ACC112 (cell line): ENCODE measurements at regions not wholly inside any gene's neighbourhood (a gene's known extent, or its start where the extent isn't known, plus 50 kb on each side); places are given as distances from the start of the nearest gene placed in this dataset.
"Not testable (repeated sequence)": the region's sequence is repeated elsewhere in the genome, so short reads cannot be mapped to it uniquely, and the experiment has no call there.

Experiments used
- H2AFZ ChIP-seq: fragments of 200-600 bp; sonication (generic); one replicate; pipeline ENCODE4 v1.6.0; 2017; ENCODE audit warnings: antibody characterized with exemption, low read length; ENCODE audit not compliant: unreplicated experiment
- H3K27ac ChIP-seq: fragments of 200-600 bp; sonication (generic); 2 replicates; pipeline ENCODE4 v1.5.1; 2014; ENCODE audit warnings: low read depth, mild to moderate bottlenecking, antibody characterized with exemption, low read length, moderate library complexity
- H3K27me3 ChIP-seq: fragments of 200-600 bp; sonication (generic); 2 replicates; pipeline ENCODE4 v1.6.1; 2014; ENCODE audit warnings: mild to moderate bottlenecking, antibody characterized with exemption, low read length, moderate library complexity, mixed read lengths; ENCODE audit not compliant: insufficient read depth
- H3K36me3 ChIP-seq: fragments of 200-600 bp; sonication (generic); 2 replicates; pipeline ENCODE4 v1.6.1; 2016; ENCODE audit warnings: mild to moderate bottlenecking, antibody characterized with exemption, low read length, moderate library complexity, mixed read lengths; ENCODE audit not compliant: insufficient read depth
- H3K4me1 ChIP-seq: fragments of 200-600 bp; sonication (generic); one replicate; pipeline ENCODE4 v1.6.1; 2016; ENCODE audit warnings: low read length, mixed read lengths; ENCODE audit not compliant: insufficient read depth, unreplicated experiment, control insufficient read depth
- H3K4me3 ChIP-seq: fragments of 200-600 bp; sonication (generic); 2 replicates; pipeline ENCODE4 v1.5.1; 2014; ENCODE audit warnings: mild to moderate bottlenecking, low read depth, low read length
- H3K79me2 ChIP-seq: fragments of 200-600 bp; sonication (generic); one replicate; pipeline ENCODE4 v1.6.0; 2016; ENCODE audit warnings: low read length; ENCODE audit not compliant: control insufficient read depth, unreplicated experiment, insufficient read depth

DNA sequence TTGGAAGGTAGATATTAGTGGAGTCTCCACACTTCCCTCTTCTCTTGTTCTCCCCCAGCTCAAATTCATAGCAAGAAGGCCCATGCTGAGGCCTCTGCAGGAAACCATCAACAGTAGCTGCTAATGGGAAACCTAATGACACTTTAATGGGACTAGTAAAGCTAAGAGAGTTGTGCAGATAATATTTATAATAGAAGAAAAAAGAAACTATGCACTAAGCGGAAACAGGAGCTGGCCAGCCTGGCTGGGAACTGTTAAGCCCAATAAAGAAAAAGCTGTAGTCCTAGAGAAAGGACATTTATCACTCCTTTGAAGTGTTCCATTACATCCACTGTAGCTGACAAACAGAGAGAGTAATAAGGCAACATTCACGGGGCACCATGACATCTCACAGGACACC is 229.6 kb downstream of the IGSF11 start:
- H3K36me3 ChIP-seq: no peaks in the 10 kb centered on the region
- no peak overlapping the region for H3K27ac ChIP-seq
- no peak overlapping the region for H2AFZ ChIP-seq
- no peaks in the 10 kb centered on the region for H3K27me3 ChIP-seq
- H3K4me3 ChIP-seq: no peak overlapping the region
- H3K79me2 ChIP-seq: no peaks in the 10 kb centered on the region
- no peaks in the 10 kb centered on the region for H3K4me1 ChIP-seq

DNA sequence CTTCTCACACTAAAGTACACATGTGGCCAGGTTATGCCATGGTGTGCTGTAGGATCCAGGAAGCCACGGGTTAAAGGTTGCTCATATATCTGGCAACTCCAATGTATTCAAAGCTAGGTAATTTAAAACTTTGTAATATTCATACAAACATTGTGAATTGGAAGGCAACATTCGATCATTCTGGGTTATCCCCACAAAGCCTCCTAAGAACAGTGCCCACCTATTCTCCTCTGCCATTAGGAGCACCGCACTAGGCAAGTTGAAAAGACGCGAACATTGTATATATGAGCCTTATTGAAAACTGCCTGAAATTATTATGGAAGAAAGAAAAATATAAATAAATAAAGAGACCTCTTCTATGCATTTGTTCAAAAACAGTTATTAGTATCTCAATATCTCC is 228.2 kb downstream of the IGSF11 start:
- Histone ChIP-seq H3K4me1 (no peaks in the 10 kb centered on the region), H3K27ac (no peak overlapping the region), H3K36me3 (no peaks in the 10 kb centered on the region), H3K79me2 (no peaks in the 10 kb centered on the region), H3K27me3 (peaks cover 9% of the 10 kb centered on the region), H3K4me3 (no peak overlapping the region), H2AFZ (no peak overlapping the region)

DNA sequence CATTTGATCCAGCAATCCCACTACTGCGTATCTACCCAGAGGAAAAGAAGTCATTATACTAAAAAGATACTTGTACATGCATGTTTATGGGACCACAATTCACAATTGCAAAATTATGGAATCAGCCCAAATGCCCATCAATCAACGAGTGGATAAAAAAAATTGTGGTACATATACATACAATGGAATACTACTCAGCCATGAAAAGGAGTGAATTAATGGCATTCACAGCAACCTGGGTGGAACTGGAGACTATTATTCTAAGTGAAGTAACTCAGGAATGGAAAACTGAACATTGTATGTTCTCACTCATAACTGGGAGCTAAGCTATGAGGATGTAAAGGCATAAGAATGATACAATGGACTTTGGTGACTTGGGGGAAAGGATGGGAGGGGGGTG is 227.3 kb downstream of the IGSF11 start:
- not testable (repeated sequence) for H3K79me2 ChIP-seq, H3K4me1 ChIP-seq, H3K36me3 ChIP-seq, H2AFZ ChIP-seq, H3K27ac ChIP-seq, H3K4me3 ChIP-seq
- H3K27me3 ChIP-seq: peaks cover 18% of the 10 kb centered on the region

DNA sequence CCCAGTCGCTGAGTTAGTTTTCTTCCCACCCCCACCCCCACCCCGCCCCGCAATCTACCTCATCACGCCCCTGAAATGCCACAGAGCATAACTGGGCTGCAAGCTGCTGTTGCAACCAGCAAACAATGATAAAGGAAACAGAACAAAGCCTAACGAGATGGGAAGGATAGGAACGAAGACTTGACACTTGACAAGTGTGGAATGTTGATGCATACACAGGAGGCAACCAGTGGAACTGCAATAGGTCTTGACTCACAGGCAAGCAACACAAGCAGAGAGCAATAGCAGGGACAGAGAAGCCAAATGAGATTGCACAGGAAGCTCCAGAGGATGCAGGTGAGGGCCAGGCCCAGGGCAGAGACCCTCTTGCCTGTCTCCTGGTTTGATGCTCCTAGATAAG is 225.9 kb downstream of the IGSF11 start:
- Histone ChIP-seq H3K4me3 (no peak overlapping the region), H3K27me3 (peaks cover 18% of the 10 kb centered on the region), H2AFZ (no peak overlapping the region), H3K36me3 (no peaks in the 10 kb centered on the region), H3K79me2 (no peaks in the 10 kb centered on the region), H3K27ac (no peak overlapping the region), H3K4me1 (no peaks in the 10 kb centered on the region)

DNA sequence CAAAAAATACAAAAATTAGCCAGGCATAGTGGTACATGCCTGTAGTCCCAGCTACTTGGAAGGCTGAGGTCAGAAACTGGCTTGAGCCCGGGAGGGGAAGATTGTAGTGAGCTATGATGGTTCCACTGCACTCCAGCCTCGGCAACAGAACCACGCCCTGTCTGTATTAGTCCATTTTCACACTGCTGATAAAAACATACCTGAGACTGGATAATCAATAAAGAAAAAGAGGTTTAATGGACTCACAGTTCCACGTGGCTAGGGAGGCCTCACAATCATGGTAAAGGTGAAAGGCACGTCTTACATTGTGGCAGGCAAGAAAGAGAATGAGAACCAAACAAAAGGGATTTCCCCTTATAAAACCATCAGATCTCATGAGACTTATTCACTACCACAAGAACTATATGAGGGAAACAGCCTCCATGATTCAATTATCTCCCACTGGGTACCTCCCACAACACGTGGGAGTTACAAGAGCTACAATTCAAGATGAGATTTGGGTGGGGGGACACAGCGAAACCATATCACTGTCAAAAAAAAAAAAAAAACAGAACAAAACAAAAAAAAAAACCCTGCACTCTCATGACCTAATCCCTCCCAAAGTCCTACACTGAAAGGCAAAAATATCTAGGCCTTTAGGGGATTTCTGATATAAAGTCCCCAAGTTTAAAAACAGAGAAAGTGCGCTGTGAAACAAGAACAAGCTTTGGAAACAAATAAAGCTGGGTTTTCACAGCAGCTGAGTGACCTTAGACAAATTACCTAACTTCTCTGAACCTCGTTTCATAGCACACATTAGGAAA is 224.7 kb downstream of the IGSF11 start:
- Histone ChIP-seq H3K27ac (no peak overlapping the region), H3K27me3 (peaks cover 18% of the 10 kb centered on the region), H3K36me3 (no peaks in the 10 kb centered on the region), H3K4me1 (no peaks in the 10 kb centered on the region), H3K4me3 (no peak overlapping the region), H2AFZ (no peak overlapping the region), H3K79me2 (no peaks in the 10 kb centered on the region)

DNA sequence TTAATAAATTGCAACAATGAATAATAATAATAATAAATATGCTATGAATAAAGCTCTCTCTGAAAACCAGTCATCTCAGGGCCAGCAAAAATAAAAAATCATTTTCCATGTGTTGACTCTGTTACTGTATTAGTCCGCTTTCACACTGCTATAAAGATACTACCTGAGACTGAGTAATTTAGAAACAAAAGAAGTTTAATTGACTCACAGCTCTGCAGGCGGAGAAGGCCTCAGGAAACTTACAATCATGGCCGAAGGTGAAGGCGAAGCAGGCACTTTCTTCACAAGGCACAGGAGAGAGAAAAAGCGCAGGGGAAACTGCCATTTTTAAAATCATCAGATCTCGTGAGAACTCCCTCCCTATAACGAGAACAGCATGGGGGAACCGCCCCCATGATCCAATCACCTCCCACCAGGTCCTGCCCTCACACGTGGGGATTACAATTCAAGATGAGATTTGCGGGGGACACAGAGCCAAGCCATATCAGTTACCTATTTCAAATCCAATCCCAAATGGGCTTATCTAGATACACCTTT is 224.1 kb downstream of the IGSF11 start:
- Histone ChIP-seq H3K27ac (no peak overlapping the region), H3K4me3 (no peak overlapping the region), H3K36me3 (no peaks in the 10 kb centered on the region), H3K79me2 (no peaks in the 10 kb centered on the region), H3K27me3 (peaks cover 22% of the 10 kb centered on the region), H3K4me1 (no peaks in the 10 kb centered on the region), H2AFZ (no peak overlapping the region)

DNA sequence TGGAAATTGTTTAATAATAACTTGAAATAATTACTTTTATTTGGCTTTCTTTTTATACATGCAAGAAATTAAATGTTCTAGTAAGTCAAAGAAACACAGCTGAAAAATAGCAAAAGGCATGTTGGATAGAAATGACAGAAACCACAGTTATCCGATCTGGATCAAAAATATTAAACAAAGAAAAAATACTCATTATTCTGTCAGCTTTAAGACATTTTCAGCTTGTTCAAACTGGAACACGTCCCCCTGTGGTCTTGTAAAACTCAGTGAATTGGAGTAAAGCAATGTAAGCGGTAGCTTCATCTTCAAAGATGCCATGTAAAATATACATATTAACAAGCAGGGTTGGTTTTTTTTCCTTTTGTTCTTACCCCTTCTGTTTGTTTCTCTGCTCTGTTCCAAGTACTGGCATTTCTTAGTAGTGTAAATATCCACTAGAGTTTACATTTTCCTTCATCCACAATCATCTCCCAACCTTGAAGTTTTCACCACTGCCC is 223.4 kb downstream of the IGSF11 start:
- Histone ChIP-seq H3K27me3 (peaks cover 23% of the 10 kb centered on the region), H3K4me3 (no peak overlapping the region), H3K79me2 (no peaks in the 10 kb centered on the region), H3K4me1 (no peaks in the 10 kb centered on the region), H2AFZ (no peak overlapping the region), H3K36me3 (no peaks in the 10 kb centered on the region), H3K27ac (no peak overlapping the region)

DNA sequence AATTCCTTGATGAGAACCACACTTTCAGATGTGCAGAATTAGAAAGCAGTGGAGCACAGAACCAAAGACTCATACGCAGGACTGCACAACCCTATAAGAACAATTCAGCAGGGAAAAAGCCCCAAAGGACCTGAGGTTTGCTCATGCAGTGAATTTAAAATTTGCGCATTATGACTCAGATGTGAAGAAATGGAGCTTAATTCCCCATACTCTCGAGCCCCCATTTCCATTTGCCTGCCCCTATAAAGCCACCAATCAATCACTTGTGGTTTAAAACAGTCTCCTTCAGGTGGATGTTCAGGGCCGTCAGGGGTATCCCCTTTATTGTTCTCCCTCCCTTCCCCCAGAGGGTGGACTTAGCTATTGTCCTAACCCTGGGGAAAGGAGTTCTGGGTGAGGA is 221.2 kb downstream of the IGSF11 start:
- H2AFZ ChIP-seq: no peak overlapping the region
- peaks cover 28% of the 10 kb centered on the region for H3K27me3 ChIP-seq
- no peaks in the 10 kb centered on the region for H3K36me3 ChIP-seq
- no peak overlapping the region for H3K27ac ChIP-seq
- no peak overlapping the region for H3K4me3 ChIP-seq
- H3K4me1 ChIP-seq: peaks cover 7% of the 10 kb centered on the region
- no peaks in the 10 kb centered on the region for H3K79me2 ChIP-seq

DNA sequence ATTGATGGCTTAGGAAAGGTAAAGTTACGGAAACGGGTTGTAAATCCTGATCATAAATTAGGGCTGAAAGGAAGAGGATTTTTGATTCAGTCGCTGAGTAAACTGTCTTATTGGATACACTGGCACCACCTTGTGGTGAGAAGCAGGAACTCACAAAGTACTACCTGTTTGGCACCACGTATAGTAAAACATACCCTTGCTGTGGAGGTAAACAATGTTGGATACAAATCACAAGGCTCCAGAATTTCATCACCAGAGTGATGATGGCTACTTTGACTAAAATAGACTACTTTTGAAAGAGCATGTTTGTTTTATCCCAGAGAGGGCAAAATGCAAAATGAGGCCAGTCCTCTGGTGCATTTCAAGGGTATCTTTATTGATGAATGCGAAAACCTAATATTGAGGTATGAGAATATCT is 216.9 kb downstream of the IGSF11 start:
- Histone ChIP-seq H3K4me1 (peaks cover 10% of the 10 kb centered on the region), H3K79me2 (no peaks in the 10 kb centered on the region), H3K4me3 (no peak overlapping the region), H2AFZ (no peak overlapping the region), H3K27ac (peak overlapping the region; percentile 57; the same call in 1 of the 2 replicates), H3K36me3 (no peaks in the 10 kb centered on the region), H3K27me3 (0 out of 2 replicates have a peak, but pooled peaks cover 10% of the 10 kb centered on the region)

DNA sequence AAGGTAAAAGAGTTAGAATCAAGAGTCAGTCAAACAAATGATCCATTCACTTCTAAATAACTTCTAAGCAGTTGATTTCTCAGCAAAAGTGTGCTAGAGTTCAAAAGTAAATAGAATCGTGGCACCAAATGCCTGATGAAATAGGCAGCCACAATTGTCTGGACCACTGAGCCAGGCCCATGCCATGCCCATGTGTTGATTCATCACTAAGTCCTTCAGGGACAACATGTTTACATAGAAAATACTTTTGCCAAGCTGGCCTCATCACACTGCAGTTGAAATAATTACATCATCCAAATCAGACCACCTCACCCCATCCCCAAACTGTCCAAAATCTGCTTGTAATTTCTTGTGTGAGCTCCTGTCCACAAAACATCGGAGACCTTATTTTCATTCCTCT is 216.3 kb downstream of the IGSF11 start:
- Histone ChIP-seq H3K27ac (peak overlapping the region; percentile 57), H3K4me3 (no peak overlapping the region), H3K79me2 (no peaks in the 10 kb centered on the region), H3K4me1 (peaks cover 10% of the 10 kb centered on the region), H3K27me3 (0 out of 2 replicates have a peak, but pooled peaks cover 10% of the 10 kb centered on the region), H2AFZ (peak overlapping the region; percentile 22), H3K36me3 (no peaks in the 10 kb centered on the region)

DNA sequence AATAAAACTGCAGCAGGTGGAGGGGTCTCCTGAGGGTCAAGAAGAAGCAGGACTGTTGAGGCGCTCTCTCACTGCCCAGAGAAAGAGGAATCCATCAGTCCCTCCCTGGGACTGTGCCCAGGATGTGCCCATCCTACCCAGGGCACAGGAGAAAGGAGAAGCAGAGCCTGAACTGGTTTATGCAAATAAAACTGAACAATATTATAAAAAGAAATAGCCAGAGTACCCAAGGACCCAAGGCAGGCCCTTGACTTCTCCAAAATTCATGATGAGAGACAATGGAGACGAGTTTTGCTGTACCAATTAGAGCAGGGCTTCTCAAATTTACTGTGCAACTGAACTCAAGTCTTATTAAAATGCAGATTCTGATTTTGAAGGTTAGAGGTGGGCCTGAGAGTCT is 211.0 kb downstream of the IGSF11 start:
- Histone ChIP-seq H3K79me2 (no peaks in the 10 kb centered on the region), H3K4me3 (no peak overlapping the region), H2AFZ (no peak overlapping the region), H3K36me3 (no peaks in the 10 kb centered on the region), H3K27me3 (0 out of 2 replicates have a peak, but pooled peaks cover 3% of the 10 kb centered on the region), H3K4me1 (peaks cover 1% of the 10 kb centered on the region), H3K27ac (no peak overlapping the region)
